ENCODE measurements at regions not wholly inside any gene's neighbourhood (a gene's known extent, or its start where the extent isn't known, plus 50 kb on each side); places are given as distances from the start of the nearest gene placed in this dataset.

DNA sequence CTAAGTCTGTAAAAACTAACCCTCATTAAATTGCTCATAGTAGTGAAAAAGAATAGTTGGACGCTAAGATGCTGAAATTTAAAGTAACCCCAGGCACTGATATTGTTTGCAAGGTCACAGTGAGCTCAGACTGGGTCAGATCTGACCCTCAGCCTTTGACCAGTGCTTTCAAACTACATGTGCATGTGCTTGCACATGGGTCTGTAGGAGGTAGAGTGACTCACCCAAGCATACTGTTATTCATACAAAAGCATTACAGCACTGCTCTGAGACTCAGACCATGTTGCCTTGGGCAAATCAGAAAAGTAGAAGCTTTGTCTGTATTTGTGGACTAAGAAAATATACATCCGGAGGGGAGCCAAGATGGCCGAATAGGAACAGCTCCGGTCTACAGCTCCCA is 326.4 kb upstream of the MARCKS start:
- DNase-seq (ENCODE audit: low spot score): no peak
- in situ Hi-C loops (cut with MboI; ENCODE audit: low pct_unique_long_range_greater_than_20kb, low sequenced_read_pairs, unreplicated experiment): no loop called here
- no peak for TF ChIP-seq CTCF (IDR thresholded peaks at IDR 0.05; ENCODE audit: extremely low read depth, insufficient read depth, missing control alignments)

DNA sequence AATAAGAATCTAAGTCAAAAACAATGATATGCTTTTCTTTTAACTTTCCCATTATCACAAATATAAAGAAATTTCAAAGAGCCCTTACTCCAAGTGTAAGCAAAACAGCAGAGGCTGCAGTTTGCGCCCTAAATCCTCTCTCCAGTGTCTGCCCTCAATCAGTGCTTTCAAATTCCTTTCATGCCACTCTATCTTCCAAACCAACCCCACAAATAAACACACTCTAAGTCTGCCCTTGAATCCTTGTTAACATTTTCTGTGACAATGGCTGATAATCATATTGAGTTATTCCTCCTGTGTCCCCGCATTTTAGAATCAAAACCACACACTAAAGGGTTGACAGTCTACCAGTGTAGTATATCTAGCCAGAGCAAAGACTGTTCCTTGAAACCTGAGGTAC is 317.9 kb upstream of the MARCKS start:
- in situ Hi-C loops (cut with MboI; ENCODE audit: low pct_unique_long_range_greater_than_20kb, low sequenced_read_pairs, unreplicated experiment): no loop called here
- no peak for DNase-seq (ENCODE audit: low spot score)
- no peak for TF ChIP-seq CTCF (IDR thresholded peaks at IDR 0.05; ENCODE audit: extremely low read depth, insufficient read depth, missing control alignments)

GRCh38 chr6:113539623-113540022 is 317.5 kb upstream of the MARCKS start:
- in situ Hi-C loops (cut with MboI; ENCODE audit: low pct_unique_long_range_greater_than_20kb, low sequenced_read_pairs, unreplicated experiment): no loop called here
- TF ChIP-seq CTCF (IDR thresholded peaks at IDR 0.05; ENCODE audit: extremely low read depth, insufficient read depth, missing control alignments): no peak
- no peak for DNase-seq (ENCODE audit: low spot score)

GRCh38 chr6:113540466-113540865 is 316.7 kb upstream of the MARCKS start:
- no peak for DNase-seq (ENCODE audit: low spot score)
- in situ Hi-C loops (cut with MboI; ENCODE audit: low pct_unique_long_range_greater_than_20kb, low sequenced_read_pairs, unreplicated experiment): no loop called here
- TF ChIP-seq CTCF (IDR thresholded peaks at IDR 0.05; ENCODE audit: extremely low read depth, insufficient read depth, missing control alignments): no peak

- no peak for TF ChIP-seq CTCF (IDR thresholded peaks at IDR 0.05; ENCODE audit: extremely low read depth, insufficient read depth, missing control alignments)
- DNase-seq (ENCODE audit: low spot score): no peak
- in situ Hi-C loops (cut with MboI; ENCODE audit: low pct_unique_long_range_greater_than_20kb, low sequenced_read_pairs, unreplicated experiment): no loop called here
Observed at GRCh38 chr6:113551168-113551567, 306.0 kb upstream of the MARCKS start.

DNA sequence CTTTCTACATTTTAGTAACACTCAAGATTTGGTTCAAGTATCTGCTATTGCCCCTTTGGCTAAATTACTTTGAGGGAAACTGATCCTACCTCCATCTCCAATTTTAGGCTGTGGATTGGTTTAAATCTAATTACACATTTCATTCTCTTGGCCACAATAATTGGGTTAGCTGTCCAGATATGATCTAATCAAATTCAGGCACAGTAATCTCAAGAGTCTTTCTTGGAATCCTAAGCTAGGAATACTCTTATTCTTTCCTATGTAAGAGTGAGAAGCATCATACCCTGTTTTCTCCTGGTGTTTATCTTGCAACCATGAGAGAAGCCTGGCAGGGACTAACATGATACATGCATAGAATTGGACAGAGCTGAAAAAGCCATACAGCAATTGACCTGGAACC is 300.4 kb upstream of the MARCKS start:
- in situ Hi-C loops (cut with MboI; ENCODE audit: low pct_unique_long_range_greater_than_20kb, low sequenced_read_pairs, unreplicated experiment): no loop called here
- no peak for DNase-seq (ENCODE audit: low spot score)
- no peak for TF ChIP-seq CTCF (IDR thresholded peaks at IDR 0.05; ENCODE audit: extremely low read depth, insufficient read depth, missing control alignments)

DNA sequence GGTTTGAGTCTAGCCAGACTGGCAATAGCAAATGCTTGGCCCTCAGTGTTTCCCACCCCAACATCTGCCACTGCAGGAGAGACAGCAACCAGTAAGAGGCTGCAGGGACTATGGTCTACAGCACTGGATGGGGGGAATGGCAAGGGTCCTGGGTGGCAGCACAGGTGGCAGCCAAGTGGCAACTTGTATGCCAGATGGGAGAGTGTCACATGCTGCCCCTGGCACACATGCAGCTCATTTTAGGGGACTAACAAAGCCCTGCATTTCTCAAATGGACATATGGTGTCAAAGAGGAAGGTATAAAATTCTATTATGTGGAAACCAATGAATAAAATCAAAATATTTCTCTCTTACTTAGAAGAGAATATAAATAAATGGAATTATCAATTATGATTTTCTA is 298.7 kb upstream of the MARCKS start:
- in situ Hi-C loops (cut with MboI; ENCODE audit: low pct_unique_long_range_greater_than_20kb, low sequenced_read_pairs, unreplicated experiment): no loop called here
- no peak for DNase-seq (ENCODE audit: low spot score)
- TF ChIP-seq CTCF (IDR thresholded peaks at IDR 0.05; ENCODE audit: extremely low read depth, insufficient read depth, missing control alignments): no peak
